Activated T-cell treated with anti-CD3 and anti-CD28 coated beads for 24 hours (primary cell): ENCODE measurements at regions not wholly inside any gene's neighbourhood (a gene's known extent, or its start where the extent isn't known, plus 50 kb on each side); places are given as distances from the start of the nearest gene placed in this dataset.
"Not testable (repeated sequence)": the region's sequence is repeated elsewhere in the genome, so short reads cannot be mapped to it uniquely, and the experiment has no call there.

ENCODE experiments used
- DNase-seq: peaks from one replicate; pipeline ENCODE4 v3.0.0-alpha.2; 2020; ENCODE audit warnings: low read depth

DNA sequence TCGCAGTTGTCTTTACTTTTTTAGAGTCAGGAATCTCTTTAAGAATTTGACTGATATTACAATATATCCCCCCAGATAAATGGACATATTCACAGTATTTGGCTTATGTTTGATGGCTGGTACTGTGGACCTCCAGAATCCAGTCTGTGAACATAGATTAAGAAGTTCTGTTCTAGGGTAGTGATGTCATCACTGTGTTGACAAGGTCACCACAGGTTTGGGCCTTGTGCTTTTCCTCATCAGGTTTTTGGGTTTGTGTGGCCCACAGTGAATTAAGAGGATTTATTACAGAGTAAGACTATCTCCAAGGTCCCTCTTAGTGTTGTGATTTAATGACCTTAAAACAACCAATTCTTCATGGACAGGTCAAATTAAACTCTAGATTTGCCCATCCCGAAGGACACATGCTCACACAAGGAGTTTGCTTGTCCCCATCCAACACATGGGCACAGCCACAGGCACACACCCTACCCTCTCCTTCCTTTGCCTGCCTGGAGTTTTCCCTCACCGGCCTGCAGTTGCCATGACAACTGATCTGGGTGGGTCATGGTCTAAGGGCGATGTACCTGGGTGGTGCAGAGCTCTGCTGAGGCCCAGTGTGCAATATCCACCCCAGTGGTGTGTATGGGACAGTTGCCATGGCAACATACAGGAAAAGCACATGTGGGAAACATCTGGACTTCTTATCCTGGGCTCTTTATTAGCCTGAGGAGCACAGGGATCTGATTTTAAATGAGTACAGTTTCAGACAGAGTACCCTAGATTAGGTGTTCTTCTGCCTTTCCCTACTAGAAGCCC is 98.6 kb downstream of the NAV1 start:
- no peak for DNase-seq

DNA sequence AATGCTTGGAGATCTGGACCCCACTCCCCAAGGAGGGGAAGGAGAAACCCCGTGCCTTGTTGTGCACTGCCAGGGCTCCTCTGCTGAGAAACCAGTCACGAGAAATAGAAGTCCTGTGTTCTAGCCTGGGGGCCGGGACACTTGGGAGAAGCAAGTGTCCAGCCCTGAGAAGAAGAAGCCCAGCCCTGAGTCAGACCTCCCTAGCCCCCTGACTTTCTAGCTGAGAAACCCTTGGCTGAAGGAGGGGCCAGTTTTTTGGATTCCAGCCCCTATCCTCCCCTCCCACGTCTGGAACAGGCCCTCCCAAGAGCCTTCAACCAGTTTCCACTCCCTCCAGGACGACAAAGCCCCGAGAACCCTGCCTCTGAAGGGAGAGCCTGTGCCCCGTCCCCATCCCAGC is 100.5 kb downstream of the NAV1 start:
- no peak for DNase-seq

DNA sequence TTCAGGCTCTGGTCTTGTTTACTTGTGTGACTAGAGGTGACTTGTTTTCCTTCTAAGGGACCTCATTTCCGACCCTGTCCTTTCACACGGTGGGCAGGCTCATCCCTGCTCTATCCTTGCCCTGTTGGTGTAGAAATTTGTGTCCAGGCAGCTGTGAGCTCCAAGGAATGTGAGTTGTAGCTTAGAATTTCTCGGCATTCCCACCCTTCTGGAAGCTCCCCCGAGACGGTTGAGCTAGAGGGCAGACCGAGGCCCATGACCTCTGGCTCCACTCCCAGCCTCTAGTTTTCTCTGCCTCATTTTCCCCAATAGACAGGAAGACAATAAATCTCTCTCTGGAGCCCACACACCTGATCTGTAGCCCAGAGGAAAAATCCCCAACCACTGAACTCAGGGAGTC is 100.9 kb downstream of the NAV1 start:
- DNase-seq = no peak

DNA sequence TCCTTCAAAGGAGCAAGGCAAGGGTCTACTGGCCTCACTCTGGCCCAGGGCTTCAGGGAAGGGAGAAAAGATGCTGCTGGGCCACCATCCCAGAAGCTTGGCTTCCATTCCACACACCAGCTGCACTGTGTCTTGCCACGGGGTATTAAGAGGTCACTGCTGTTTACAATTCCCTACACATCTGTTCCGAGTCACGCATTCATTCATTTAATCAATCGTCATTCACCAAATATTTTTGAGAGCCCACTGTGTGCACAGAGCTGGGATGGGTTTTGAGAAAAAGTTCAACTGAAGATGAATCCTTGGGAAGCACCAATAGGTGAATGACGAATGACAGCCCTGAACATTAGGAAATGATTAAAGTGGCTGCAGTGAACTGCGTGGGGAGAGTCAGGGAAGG is 101.7 kb downstream of the NAV1 start:
- DNase-seq = no peak

DNA sequence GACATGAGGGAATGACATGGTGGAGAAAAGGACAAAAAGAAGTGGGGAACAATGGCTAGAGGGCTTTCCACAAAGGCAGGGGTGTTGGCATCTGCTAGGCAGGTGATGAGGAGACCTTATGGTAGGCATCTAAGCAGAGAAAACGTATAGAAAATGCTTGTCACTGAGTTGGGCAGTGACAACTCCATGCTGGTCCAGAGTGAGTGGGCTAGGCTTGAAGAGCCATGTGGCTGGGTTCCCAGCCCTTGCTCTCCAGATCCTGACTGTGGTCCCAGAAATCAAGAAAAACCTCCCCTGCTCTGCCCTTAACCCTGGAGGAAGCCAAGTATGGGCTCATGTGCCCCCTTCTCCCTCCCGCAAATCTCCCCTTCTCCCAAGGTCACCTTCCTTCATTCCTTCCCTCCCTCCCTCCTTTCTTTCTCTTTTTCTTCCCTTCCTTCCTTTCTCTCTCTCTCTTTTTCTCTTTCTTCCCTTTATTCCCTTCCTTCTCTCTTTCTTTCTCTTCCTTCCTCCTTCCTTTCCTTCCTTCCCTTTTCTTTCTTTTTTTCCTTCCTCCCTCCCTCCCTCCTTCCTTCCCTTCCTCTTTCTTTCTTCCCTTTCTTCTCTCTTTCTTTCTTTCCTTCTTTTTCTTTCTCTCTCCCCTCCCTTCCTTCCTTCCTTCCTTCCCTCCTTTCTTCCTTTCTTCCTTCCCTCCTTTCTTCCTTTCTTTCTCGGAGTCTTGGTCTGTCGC is 102.8 kb downstream of the NAV1 start:
- DNase-seq = no peak

DNA sequence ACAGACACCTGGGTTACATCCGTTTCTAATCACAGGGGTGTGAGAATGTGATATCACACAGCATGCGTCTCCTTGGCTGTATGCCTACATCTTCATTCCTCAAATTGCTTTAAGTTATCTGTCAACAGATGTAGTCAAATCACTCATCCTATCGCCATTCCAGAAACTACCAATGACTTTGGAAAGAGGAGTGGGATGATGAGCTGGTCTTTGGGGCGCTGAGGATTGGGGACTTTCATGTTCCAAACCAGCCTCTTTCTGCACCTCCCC is 104.8 kb downstream of the NAV1 start:
- DNase-seq = no peak

DNA sequence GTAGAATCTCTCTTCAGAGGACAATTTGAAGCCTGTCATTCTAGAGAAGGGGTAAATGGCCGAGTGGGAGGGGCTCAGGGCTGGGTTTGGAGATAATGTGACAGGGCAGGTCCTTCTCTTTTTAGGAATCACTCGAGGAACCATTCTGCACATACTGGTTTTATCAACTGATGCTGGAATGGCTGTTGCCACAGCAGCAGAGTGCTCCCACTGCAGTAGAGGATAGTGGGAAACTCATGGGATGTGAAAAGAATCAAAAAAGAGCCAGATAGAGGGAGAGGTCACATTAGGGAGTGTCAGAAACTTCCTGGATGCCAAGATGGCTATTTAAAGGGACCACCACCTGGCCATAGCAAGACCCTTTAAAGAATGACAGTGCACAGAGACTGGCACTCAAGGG is 105.3 kb downstream of the NAV1 start:
- DNase-seq = no peak

DNA sequence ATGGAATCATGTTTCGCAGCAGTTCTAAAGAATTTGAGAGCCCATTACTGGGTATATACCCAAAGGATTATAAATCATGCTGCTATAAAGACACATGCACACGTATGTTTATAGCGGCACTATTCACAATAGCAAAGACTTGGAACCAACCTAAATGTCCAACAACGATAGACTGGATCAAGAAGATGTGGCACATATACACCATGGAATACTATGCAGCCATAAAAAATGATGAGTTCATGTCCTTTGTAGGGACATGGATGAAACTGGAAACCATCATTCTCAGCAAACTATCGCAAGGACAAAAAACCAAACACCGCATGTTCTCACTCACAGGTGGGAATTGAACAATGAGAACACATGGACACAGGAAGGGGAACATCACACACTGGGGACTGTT is 106.1 kb downstream of the NAV1 start:
- DNase-seq = not testable (repeated sequence)

DNA sequence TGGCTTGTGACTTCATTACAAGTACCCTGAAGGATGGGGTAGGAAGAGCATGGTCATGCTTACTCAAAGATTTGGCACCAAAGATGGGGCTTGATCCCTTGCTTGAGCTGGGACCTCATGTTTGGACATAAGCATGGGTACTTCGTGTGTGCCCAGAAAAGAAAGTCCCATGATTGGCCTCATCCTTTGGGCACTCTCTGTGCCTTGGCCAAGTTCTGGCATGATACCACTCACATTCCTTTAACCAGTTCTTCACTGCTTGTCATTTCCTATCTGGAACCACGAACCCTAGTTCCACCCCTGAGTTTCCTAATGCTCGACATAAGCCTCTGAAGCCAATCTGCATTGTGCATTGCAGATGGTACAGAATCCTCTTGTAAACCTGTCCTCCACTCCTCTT is 107.0 kb downstream of the NAV1 start:
- DNase-seq = no peak

DNA sequence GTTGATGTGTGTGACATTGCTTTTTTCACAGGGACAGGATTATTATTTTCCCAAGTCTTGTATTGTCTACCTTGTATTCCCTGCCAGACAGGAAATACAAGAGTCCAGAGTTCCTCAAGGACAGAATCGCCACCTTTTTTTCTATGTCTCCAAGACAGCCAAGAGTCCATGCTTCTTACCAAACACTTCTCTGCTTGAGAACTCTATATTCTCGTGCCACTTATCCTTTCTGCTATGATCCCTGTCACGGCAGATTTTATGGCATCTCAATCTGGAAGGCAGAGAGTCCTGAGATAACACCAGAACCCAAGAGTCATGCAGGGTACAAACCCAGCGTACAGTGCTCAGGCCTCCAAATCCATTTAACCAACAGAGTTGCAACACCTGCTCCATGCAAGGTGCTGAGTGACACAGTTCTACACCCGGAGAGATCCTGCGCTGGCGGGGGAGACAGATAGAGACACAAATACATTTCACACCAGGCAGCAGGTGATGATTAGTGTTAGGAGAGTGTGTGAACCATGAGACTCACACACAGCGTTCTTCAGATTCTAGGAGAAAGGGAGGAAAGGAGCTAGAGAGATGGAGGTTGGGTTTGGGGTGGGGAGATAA is 107.6 kb downstream of the NAV1 start:
- no peak for DNase-seq

DNA sequence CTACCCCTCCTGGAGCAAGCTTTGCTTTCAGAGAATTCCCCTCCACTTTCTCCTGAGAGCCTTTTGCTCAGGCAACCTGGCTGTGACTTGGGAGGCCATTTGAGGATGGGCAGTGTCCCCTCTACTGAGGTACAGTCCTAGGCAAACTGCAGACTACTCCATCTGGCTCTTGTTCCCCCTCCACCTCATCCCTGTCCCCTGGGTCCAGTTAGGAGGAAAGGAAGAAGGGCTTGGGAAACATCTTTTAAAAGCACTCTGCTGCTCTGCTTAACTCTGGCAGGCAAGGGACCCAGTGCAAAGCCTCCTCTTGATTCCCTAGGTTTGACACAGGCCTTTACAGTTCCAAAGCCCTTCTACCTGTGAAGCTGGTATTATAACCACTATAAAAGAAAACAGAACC is 108.2 kb downstream of the NAV1 start:
- DNase-seq = no peak

DNA sequence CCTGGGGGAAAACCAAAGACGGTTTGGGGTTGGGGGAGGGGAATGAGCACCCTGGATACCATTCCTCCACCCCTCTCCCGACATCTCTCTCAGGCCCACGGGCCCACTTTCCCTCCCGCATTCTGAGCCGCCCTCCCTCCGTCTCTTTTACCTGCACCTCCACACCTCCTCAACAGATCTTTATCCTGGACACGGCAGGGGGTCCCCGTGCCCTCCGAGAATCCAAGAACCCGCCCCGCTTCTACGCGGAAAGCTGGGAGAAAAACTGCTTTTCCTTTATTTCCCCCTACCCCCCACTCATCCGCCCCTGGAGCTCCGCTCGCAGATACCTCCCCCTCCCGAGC is 108.8 kb downstream of the NAV1 start:
- no peak for DNase-seq

DNA sequence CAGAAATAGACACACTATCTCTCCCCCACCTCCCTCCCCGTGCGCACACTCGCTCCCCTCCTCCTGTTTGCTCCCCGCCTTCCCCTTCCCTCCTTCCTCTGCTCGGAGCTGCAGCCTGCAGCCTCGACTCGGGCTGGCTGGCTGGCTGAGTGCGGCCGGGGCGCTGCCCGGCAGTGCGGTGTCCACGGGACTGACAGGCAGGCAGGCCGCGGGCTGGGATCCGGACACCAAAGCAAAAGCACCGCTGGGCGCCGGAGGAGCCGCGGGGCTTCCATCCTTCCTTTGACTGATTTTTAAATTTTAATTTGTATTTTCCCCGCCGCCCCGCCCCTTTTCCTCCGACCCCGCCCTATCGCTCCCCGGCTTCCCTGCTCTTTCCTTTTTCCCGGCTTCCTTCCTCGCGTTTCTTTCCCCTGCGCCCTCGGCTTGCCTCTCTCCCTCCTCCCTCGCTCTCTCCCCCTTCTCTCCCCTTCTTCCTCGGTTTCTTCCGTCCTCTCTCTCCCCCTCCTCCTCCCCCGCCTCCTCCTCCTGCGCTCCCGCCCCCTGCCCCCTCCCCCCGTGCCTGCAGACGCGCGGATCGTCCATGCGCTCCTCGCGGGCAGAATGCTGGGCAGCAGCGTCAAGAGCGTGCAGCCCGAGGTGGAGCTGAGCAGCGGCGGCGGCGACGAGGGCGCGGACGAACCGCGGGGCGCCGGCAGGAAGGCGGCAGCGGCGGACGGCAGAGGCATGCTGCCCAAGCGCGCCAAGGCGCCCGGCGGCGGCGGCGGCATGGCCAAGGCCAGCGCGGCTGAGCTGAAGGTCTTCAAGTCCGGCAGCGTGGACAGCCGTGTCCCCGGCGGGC is 109.4 kb downstream of the NAV1 start:
- no peak for DNase-seq

DNA sequence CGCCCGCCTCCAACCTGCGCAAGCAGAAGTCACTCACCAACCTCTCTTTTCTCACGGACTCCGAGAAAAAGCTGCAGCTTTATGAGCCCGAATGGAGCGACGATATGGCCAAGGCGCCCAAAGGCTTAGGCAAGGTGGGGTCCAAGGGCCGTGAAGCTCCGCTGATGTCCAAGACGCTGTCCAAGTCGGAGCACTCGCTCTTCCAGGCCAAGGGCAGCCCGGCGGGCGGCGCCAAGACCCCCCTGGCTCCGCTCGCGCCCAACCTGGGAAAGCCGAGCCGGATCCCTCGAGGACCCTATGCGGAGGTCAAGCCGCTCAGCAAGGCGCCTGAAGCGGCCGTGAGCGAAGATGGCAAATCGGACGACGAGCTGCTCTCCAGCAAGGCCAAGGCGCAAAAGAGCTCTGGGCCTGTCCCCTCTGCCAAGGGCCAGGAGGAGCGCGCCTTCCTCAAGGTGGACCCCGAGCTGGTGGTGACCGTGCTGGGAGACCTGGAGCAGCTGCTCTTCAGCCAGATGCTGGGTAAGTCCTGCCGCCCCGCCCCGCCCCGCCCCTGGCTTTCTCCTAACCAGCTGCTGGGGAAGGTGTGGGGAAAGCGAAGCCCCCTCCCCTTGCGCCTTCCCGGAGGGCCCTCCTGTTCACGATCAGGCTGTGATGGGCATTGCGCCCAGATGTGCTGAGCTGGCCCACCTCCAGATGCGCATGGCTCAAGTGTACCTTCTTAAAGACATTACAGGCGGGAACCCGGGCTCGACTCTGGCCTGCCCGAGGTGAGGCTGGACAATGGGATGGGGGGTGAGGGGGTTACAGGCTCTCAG is 110.2 kb downstream of the NAV1 start:
- DNase-seq = no peak

DNA sequence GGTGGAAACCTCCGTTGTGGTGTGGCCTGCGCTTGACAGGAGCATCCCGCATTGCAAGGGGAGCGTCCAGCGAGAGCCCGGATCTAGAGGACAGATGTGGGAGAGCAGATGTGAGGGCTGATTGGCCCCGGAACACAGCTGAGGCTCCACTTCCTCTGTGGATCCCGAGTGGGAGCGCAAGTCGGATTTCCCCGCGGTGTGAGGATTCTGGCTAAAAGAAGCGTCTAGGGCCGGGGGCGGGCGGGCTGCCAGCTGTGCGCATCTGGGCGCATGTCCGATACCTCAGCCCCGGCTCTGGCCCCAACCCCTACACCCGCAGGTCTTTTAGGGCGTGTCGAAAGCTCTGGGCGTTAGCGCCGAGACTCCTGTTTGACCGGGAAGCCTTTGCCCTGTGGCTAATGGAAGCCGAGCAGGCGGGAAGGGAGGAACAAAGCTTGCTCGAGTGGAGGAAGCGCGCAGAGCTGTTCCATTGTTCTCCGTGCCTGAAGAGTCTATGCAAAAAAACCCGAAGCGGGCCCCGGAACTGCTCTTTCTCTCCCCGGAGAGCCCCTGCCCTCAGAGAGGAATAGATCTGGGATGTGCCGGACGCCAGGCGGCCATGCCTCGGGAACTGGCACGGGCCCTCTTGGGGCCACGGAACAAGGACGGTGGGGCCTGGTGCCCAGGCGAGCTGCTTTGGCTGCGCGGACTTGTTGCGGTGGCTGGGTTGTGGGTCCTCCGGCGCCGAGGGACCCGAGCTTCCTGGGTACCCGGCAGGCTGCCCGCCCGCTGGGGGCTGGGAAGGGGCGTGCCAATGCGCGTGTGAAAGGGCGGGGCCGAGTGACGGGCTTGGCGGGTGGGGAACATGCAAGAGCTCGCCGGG is 111.1 kb downstream of the NAV1 start:
- DNase-seq = no peak

DNA sequence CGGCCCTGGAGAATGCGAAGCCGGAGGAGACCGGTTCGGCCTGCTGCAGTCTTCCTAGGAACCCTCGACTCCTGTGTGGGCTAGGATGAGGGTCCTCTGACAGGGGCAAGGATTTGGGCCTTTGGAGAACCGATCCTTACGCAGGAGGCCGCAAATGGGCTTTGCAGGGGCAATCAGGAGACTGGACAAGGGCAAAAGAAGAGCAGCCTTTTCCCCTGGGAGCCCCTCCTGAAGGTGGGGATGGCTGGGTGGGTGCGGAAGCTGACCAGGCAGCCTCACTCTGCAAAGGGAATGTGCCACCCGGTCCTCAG is 111.7 kb downstream of the NAV1 start:
- no peak for DNase-seq

DNA sequence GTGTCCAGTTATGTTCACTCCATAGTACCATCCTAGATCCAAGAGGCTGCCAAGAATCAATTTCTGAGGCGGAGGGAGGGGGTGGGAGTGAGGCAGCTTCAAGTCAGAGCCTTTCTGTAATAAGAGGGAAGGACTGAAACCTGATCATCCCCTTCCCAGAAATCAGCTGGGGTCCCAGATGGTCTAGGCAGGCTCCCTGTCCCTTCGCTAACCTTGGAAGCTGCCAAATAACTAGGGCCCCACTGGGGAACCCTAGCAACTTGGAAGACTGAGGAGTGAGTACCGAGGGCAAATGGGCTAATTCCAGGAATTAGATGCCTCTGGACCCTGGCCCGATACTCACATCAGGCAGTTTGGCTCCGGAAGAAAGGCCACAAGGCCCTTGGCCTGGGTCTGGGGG is 113.3 kb downstream of the NAV1 start:
- DNase-seq = no peak

DNA sequence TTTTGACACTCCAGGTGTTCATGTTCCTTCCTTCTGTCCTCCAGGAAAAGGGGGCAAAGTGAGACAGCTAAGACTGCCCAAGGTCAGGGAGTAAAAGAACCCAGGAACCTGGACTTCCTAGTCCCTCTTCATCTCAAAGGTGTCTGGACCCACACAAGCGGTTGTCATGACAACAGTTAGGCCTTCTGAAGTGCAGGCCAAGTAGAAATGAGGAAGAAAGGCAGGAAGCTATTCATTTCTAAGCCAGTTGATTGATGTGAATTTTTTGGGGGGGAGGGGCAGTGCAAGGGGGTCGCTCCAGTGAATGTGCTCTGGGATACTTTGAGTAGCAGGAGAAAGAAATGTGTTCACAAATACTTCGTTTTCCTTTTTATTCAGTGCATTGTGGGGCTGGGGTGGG is 114.3 kb downstream of the NAV1 start:
- no peak for DNase-seq

DNA sequence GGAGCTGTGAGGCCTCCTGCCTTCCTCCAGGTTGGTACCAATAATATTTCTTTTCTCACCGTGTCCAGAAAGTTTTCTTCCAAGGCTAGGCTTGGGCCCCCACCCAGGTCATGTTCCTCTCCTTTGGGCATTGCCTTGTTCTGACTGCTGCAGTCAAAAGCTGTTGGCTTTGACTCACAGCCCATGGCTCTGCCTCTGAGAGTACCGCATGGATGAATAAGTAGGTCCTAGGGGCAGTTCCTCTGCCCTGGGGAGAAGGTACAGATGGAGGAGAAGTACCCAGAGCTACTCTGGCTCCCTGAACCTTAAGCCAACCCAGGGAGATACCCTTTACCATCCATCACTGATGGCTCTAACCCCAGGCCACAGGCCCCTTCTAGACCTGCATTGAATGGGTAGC is 115.0 kb downstream of the NAV1 start:
- no peak for DNase-seq

DNA sequence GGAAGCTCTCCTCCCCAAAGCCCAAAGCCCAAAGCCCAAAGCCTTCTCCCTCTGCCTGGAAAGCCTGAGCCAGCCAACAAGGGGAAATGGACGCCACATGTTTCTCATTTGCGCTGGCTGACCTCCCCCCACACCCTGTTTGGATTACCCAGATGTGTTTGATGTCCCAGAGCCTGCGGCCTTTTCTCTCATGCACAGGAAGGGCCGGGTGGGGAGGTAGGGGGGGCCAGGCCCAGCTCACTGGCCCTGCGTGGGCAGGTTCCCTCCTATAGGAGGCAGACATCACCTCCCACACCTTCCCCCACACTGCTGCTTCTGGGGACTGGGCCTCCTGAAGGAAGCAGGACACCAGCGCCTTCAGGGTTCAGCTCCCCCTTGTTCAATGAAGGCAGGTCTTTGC is 116.3 kb downstream of the NAV1 start:
- no peak for DNase-seq

DNA sequence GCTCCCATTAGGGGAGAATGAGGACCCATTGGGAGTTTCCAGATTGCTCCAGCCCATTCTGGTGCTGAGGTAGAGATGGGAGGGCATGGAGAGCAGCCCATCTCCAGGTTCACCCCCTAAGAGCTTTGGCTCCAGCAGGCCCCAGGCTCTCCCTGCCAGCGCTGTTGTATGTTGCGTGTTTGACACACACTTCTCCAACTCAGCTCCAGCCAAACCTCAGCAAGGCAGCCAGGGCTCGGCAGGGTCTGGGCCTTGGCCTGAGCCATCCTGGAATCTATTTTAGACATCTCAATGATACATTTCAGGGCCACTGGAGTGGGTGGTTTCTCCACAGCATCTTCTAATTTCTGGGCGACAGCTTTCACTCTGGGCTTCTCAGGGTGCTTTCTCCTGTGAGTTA is 117.0 kb downstream of the NAV1 start:
- no peak for DNase-seq
